HepG2 (cell line): ENCODE measurements at regions not wholly inside any gene's neighbourhood (a gene's known extent, or its start where the extent isn't known, plus 50 kb on each side); places are given as distances from the start of the nearest gene placed in this dataset.

Experiments
- ATAC-seq: fragments of 200-7000 bp; cut with Tn5 transposase; 3 replicates; pipeline ENCODE4 v1.9.1; 2020; ENCODE audit warnings: mild to moderate bottlenecking, moderate library complexity
- BruUV-seq: library from RNA; stranded (reverse); fragments of 400-500 nt; replicated peaks from 2 replicates; lab custom pipeline; 2021; lab: Mats Ljungman, UMichigan
- CTCF ChIA-PET: fragments of 300-600 bp; formaldehyde crosslinking; extraction: SDS; loops from one replicate; lab custom pipeline; 2021; ENCODE audit warnings: low total read pairs, inconsistent platforms, low intra/inter-chr PET ratio; lab: Yijun Ruan, JAX
- POLR2A ChIA-PET: fragments of 350-600 bp; sonication (Branson Sonifier 250); formaldehyde crosslinking; loops from one replicate; lab custom pipeline; 2020; ENCODE audit warnings: antibody characterized with exemption, inconsistent platforms; lab: Yijun Ruan, JAX
- DNase-seq: peaks from one replicate; pipeline ENCODE4 v3.0.0-alpha.2; 2015; ENCODE audit warnings: low spot score
- FAIRE-seq: peaks from 3 replicates; lab custom pipeline; 2011; peaks lifted over from hg19 to GRCh38; lab: Jason Lieb, UNC
- H2AFZ ChIP-seq: one replicate; pipeline ENCODE4 v1.6.1; 2011; ENCODE audit warnings: low read length, inconsistent platforms
- H3K27ac ChIP-seq: fragments of 300-600 bp; 3 replicates; pipeline ENCODE4 v1.8.0; 2011; ENCODE audit warnings: mixed run types, mild to moderate bottlenecking, mixed read lengths, low read length, inconsistent platforms; ENCODE audit not compliant: insufficient read depth; ENCODE audit errors: extremely low read length
- H3K27me3 ChIP-seq, 2 experiments: fragments of 200-600 bp in 1 of 2; 2 replicates in 1 of 2; 3 replicates in 1 of 2; pipeline versions ENCODE4 v1.6.0 to v1.8.0; 2011; ENCODE audit warnings: low read length in 2 of 2, mild to moderate bottlenecking in 2 of 2, moderate library complexity in 2 of 2, inconsistent platforms in 1 of 2; ENCODE audit not compliant: insufficient read depth in 2 of 2, control insufficient read depth in 1 of 2
- H3K36me3 ChIP-seq, 2 experiments: fragments of 200-600 bp in 1 of 2; replicated peaks in 1 of 2; 2 replicates in 1 of 2; 3 replicates in 1 of 2; pipeline versions ENCODE4 v1.5.1 to v1.8.0; 2011; ENCODE audit warnings: low read length in 2 of 2, inconsistent platforms in 1 of 2; ENCODE audit not compliant: insufficient read depth in 2 of 2, control insufficient read depth in 1 of 2
- H3K4me1 ChIP-seq: 2 replicates; pipeline ENCODE4 v1.5.1; 2012; ENCODE audit warnings: low read length, inconsistent platforms; ENCODE audit not compliant: insufficient read depth
- H3K4me2 ChIP-seq: 2 replicates; pipeline ENCODE4 v1.6.0; 2011; ENCODE audit warnings: low read depth, low read length, inconsistent platforms
- H3K4me3 ChIP-seq, 3 experiments: fragments of 200-600 bp in 1 of 3; sonication (generic), shearing (Covaris generic) in 1 of 3; replicated peaks in 1 of 3; 2 replicates each; pipeline ENCODE4 v1.5.1; 2011 to 2016; ENCODE audit warnings: low read length in 3 of 3, inconsistent platforms in 2 of 3, low read depth in 2 of 3, mild to moderate bottlenecking in 2 of 3, control low read depth in 1 of 3, mixed read lengths in 1 of 3; ENCODE audit not compliant: insufficient read depth in 1 of 3
- H3K79me2 ChIP-seq: one replicate; pipeline ENCODE4 v1.6.1; 2011; ENCODE audit warnings: low read length, inconsistent platforms; ENCODE audit not compliant: insufficient read depth
- H3K9ac ChIP-seq: 2 replicates; pipeline ENCODE4 v1.6.0; 2011; ENCODE audit warnings: mild to moderate bottlenecking, low read depth, low read length, inconsistent platforms; ENCODE audit not compliant: insufficient read depth
- H3K9me3 ChIP-seq: 2 replicates; pipeline ENCODE4 v1.5.1; 2012; ENCODE audit warnings: mild to moderate bottlenecking, low read length
- H4K20me1 ChIP-seq: 2 replicates; pipeline ENCODE4 v1.6.0; 2011; ENCODE audit warnings: inconsistent platforms, mild to moderate bottlenecking, low read length, moderate library complexity; ENCODE audit not compliant: insufficient read depth
- ELK4 ChIP-seq: sonication (generic); formaldehyde crosslinking; IDR thresholded peaks from 2 replicates; pipeline ENCODE4 v1.9.0; 2021; ENCODE audit warnings: missing genetic modification reagents, borderline replicate concordance
- HDAC2 ChIP-seq: sonication (generic); formaldehyde crosslinking; IDR thresholded peaks from 2 replicates; pipeline ENCODE4 v1.4.0; 2020; ENCODE audit warnings: missing genetic modification reagents
- HNF1B ChIP-seq: sonication (generic); formaldehyde crosslinking; IDR thresholded peaks from 2 replicates; pipeline ENCODE4 v1.5.1; 2020; ENCODE audit warnings: mild to moderate bottlenecking, moderate library complexity, missing genetic modification reagents
- KMT2B ChIP-seq: IDR thresholded peaks from 2 replicates; pipeline ENCODE4 v1.6.1; 2016; ENCODE audit warnings: missing genetic modification reagents, missing compliant biosample characterization
- NFE2L1 ChIP-seq: sonication (generic); formaldehyde crosslinking; IDR thresholded peaks from 2 replicates; pipeline ENCODE4 v1.4.0; 2020; ENCODE audit warnings: missing genetic modification reagents, mild to moderate bottlenecking, borderline replicate concordance
- SIN3A ChIP-seq: IDR thresholded peaks from 2 replicates; pipeline ENCODE4 v1.6.1; 2011; ENCODE audit warnings: low read depth, mild to moderate bottlenecking, control low read depth, low read length, borderline replicate concordance
- SUZ12 ChIP-seq: fragments of 150-350 bp; IDR thresholded peaks from 2 replicates; pipeline ENCODE4 v1.6.1; 2014; ENCODE audit warnings: low read depth, low read length
- THAP11 ChIP-seq: IDR thresholded peaks from 2 replicates; pipeline ENCODE4 v1.6.1; 2016; ENCODE audit warnings: missing biosample characterization, missing genetic modification reagents
- ZFP41 ChIP-seq: sonication (generic); formaldehyde crosslinking; IDR thresholded peaks from 2 replicates; pipeline ENCODE4 v1.4.0; 2020; ENCODE audit warnings: mild to moderate bottlenecking, missing genetic modification reagents, borderline replicate concordance
- ZMYM2 ChIP-seq: sonication (generic); formaldehyde crosslinking; IDR thresholded peaks from 2 replicates; pipeline ENCODE4 v1.8.0; 2022; ENCODE audit warnings: mild to moderate bottlenecking, missing genetic modification reagents
- ZNF44 ChIP-seq: sonication (generic); formaldehyde crosslinking; IDR thresholded peaks from 2 replicates; pipeline ENCODE4 v1.5.1; 2020; ENCODE audit warnings: mild to moderate bottlenecking, missing genetic modification reagents
- ZNF460 ChIP-seq: sonication (generic); formaldehyde crosslinking; IDR thresholded peaks from 2 replicates; pipeline ENCODE4 v1.5.1; 2020; ENCODE audit warnings: missing genetic modification reagents, mild to moderate bottlenecking, borderline replicate concordance
- ZNF670 ChIP-seq: sonication (generic); formaldehyde crosslinking; IDR thresholded peaks from 2 replicates; pipeline ENCODE4 v1.8.0; 2022; ENCODE audit warnings: mild to moderate bottlenecking, missing genetic modification reagents, borderline replicate concordance
- WGBS: methylation state at CpG from one replicate; pipeline ENCODE4 v1.1.6; 2017; ENCODE audit warnings: low lambda C conversion rate; 5-methylcytosine and 5-hydroxymethylcytosine counted together
- in situ Hi-C: cut with HindIII; loops from 2 replicates; pipeline ENCODE4 v1.10.0; 2017; ENCODE audit warnings: low pct_unique_long_range_greater_than_20kb; ENCODE audit not compliant: extremely low pct_ligation_motif_present
- intact Hi-C: fragments of 100-400 bp; cut with micrococcal nuclease; formaldehyde crosslinking; loops from one replicate; pipeline ENCODE4 v1.10.0; 2022; ENCODE audit not compliant: unreplicated experiment

- no peak for TF ChIP-seq ELK4 (CRISPR knock-in tag)
- no peak for TF ChIP-seq SUZ12
- TF ChIP-seq SIN3A, result no peak
- no peak for TF ChIP-seq HNF1B (CRISPR knock-in tag)
- TF ChIP-seq ZNF44 (CRISPR knock-in tag), result no peak
Observed at GRCh38 chr4:96406742-96407141, 566.8 kb downstream of the PDHA2 start (continued).

- ATAC-seq (no peak), DNase-seq (no peak), FAIRE-seq (no peak)
- H3K9me3 ChIP-seq, result peaks cover 12% of the 10 kb centered on the region; the same call in 1 of the 2 replicates
- no peak overlapping the region for H2AFZ ChIP-seq
- H3K79me2 ChIP-seq, result no peaks in the 10 kb centered on the region
- in situ Hi-C loops (no loop called here), intact Hi-C loops (no loop called here)
- no peaks in the 10 kb centered on the region for H3K27me3 ChIP-seq
- no peaks in the 10 kb centered on the region for H3K4me1 ChIP-seq
- TF ChIP-seq ZFP41 (CRISPR knock-in tag) (no peak), KMT2B (no peak), THAP11 (CRISPR knock-in tag) (no peak), ZNF670 (CRISPR knock-in tag) (no peak), ZNF460 (CRISPR knock-in tag) (no peak), HDAC2 (CRISPR knock-in tag) (no peak), ZMYM2 (CRISPR knock-in tag) (no peak), NFE2L1 (CRISPR knock-in tag) (no peak)
- no peaks in the 10 kb centered on the region for H4K20me1 ChIP-seq
- H3K4me3 ChIP-seq, result no peak overlapping the region
- POLR2A ChIA-PET, result no interaction called here
- 16% methylated on average over 4 of the region's 4 CpGs for WGBS
- no peak overlapping the region for H3K27ac ChIP-seq
- BruUV-seq, result no TSS peak
- no peaks in the 10 kb centered on the region for H3K36me3 ChIP-seq
- no peak overlapping the region for H3K9ac ChIP-seq
- no peak overlapping the region for H3K4me2 ChIP-seq
- CTCF ChIA-PET, result no interaction called here
Observed at GRCh38 chr4:96407225-96407624, 567.3 kb downstream of the PDHA2 start.
